AG08395 (cell line): ENCODE measurements at regions not wholly inside any gene's neighbourhood (a gene's known extent, or its start where the extent isn't known, plus 50 kb on each side); places are given as distances from the start of the nearest gene placed in this dataset.

Source experiments
- DNase-seq: peaks from one replicate; pipeline ENCODE4 v3.0.0; 2012; ENCODE audit warnings: mixed read lengths, low spot score

DNA sequence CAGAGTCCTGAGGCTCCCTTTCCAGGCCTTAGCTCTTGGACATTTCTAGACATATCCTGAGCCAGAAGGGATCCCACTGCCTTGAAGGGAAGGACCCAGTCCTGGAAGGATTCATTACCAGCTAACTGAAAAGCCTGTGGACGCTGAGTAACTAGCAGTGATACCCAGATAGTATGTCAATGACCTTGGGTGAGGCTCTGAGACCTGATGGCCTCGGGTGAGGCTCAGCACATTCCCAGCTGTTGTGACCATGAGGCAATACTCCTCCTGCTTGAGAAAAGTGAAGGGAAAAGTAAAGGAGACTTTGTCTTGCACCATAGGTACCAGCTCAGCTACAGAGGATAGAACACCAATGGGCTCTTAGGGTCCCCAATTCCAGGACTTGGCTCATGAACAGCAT lies 268.1 kb downstream of the DKK2 start:
- DNase-seq = no peak

DNA sequence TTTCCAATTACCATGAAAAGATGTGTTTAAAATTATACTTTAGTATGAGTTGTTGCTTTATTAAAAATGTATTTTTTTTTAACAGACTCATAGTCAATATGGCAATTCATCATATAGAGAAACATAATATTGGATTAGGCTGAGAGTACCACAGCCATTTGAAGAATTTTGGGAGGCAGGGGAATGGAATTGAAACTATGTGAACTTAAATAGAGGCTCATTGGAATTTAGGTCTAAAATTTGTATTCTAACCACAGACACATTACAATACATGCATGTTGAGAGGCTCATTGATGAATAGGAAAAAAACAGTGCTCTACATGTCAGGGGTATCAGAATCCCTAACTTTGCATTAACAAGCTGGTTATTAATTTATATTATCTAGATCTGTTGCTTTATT lies 269.6 kb downstream of the DKK2 start:
- DNase-seq = peak; percentile 50

- DNase-seq = no peak
Measured at GRCh38 chr4:106764774-106765173, 271.3 kb downstream of the DKK2 start.

DNA sequence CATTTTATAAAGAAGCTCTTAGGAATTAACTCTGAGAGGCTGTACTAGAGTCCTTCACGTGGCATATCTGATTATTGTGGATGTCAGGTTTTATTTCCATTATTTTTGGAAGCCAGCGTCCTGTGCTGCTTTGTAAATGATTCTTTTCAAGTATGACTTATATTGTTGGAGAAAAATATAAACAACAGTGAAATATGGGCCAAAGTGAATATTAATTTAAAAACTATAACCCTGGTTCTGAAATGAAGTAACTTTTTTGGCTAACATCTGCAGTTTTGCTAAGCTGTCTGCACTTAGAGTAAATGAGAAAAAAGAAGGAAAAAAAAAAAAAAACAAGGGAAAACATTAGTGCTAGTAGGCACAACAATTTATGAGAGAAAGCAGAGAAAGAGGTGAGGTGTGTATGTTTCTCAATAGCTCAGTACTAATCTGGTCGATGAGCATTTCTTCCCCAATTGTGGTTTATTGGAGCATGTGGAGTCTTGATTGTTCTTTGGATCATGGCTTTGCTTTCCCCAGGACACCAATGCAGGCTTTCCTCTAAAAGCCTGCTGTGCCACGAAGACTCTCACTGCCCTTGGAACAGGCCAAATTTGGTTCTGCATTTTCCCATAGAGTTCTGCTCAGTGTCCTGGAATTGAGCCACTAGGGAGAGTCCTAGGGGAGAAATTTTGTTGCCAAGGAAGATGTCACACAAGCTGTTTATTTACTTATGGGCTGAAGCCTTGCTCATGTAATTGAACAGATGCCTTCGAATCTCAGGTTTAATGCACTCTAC lies 273.3 kb downstream of the DKK2 start:
- DNase-seq = peak; percentile 43

GRCh38 chr4:106753426-106753825 lies 282.7 kb downstream of the DKK2 start:
- DNase-seq = no peak

GRCh38 chr4:106746451-106746850 lies 289.7 kb downstream of the DKK2 start:
- peak; percentile 52 for DNase-seq

DNA sequence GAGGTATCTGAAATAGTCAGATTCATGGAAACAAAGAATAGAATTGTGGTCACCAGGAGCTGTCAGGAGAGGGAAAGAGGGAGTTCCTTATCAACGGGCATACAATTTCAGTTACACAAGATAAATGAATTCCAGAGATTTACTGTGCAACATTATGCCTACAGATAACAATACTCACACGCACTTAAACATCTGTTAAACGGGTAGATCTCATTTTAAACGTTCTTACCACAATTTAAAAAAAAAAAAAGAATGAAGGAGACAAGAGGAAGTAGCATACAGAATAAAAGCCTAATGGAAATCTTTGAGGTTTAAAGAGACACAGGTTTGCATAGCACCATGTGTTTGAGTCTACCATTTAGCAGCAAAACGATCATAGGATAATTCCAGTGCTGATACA lies 298.0 kb downstream of the DKK2 start:
- no peak for DNase-seq

- DNase-seq = no peak
Measured at GRCh38 chr4:106718548-106718947, 317.6 kb downstream of the DKK2 start.

- peak; percentile 13 for DNase-seq
Measured at GRCh38 chr4:106717091-106717490, 319.0 kb downstream of the DKK2 start.

GRCh38 chr4:106715825-106716224 lies 320.3 kb downstream of the DKK2 start:
- DNase-seq = no peak

DNA sequence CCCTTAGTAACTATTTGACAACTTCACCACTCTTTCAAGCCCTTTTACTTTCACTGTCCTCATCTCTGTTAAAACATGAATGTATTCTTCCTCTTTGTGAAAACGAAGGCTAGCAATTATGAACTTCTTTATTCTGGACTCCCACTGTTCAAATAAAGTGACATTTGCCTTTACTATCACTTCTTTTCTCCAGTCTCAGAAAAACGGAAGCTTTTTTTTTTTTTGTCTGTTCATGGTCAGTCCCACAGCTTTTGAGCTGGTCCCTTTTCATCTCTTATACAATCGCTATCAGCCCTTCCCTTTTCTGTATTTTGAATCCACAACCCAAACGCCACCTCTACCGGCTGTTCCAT lies 327.7 kb downstream of the DKK2 start:
- DNase-seq = no peak

DNA sequence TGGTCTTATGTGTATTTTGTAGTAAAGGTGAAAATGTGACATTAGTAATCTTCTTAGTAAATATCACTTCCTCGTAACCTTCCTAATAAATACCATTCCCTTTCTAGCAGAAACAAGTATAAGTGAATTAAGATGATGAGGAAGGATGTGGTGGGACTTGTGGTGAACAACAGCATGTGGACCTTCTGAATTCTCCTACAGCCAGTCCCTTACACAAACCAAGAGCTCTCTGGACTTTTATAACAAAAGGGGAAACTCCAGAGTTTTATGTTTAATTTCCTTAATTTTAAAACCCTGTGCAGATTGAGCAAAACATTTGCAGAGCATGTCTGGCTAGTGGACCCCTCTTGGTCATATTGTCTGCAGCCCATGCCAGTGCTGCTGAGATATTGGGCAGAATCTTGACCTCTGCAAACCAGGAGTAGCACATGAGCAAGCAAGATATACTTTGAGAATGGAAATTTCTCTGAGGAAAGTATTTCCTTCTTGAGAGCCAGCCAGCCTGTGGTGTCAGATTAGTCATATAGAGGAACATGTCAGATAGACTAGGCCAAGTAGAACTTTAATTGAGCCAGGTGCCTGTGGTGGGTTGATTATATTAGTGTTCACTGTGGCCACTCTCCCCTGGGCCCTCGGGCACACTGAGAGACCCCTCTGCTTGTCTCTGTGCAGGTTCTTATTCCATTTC lies 328.2 kb downstream of the DKK2 start:
- peak; percentile 65 for DNase-seq

DNA sequence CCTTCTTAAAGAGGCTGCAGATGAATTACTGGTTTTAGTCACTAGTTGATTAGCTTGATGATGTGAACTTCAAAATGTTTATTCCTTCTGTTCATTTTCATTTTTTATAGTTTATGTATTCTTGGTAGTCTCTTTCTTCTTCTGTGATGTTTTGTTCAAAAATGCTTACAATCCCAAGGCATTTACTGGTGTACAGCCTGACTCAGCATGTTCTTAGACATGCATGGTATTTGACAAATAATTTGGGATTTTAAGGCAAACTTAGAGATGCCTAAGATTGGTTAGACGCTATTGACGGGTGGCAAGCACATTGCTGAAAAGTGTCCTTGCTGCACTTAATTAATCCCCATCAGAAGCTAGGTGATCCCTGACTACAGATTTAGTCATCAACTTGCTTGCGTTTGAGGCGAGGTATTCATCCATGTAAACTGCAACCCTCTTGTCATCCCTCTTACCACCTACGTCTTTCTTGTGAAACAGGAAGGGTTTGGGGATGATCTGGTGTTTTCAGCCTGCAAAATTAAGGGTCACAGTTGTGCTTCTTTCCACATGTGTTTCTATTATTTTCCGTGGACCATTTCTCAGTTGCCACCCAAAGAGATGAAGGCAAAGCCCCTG lies 331.8 kb downstream of the DKK2 start:
- no peak for DNase-seq

DNA sequence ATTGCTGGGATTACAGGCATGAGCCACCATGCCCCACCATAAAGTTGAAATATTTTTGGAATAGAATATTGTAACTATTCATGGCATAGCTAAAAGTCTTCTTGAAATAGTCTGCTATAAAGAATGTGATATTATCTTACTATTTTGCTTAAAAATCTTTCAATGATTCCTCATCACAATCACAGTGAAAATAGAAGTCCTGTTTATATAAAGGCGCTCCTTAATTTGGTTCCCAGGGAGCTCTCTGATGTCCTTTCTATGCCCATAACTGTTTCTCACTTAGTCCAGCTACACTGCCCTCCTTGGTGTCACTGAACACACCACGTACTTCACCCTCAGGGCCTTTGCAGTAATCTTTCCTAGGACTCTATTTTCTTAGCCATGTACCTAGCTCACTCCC lies 331.7 kb upstream of the GIMD1 start:
- DNase-seq = no peak

DNA sequence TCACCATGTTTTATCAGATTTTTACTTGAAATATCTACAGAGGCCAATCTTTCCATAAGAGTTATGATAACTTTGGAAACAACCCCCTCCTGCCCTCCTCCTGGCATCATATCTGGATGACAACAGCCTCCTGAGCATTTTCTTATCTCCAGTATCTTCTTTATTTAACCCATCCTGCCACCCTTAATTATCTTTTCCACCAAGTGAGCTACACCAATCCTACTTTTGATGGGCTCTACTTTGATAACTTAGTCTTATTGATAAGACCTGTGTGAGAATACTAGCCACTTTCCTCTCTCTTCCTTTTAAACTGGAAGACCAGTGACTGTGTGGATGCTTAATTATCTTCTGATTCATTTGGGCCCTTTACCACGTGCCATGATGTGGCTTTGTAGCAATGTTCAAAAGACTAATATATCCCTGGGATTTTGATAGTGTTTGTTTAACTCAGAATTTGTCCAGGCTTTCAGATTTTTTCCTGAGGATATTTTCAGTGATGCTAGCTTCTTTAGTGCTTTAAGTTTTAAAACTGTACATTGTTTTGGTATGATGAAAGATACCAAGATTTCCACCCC lies 330.1 kb upstream of the GIMD1 start:
- DNase-seq = no peak

DNA sequence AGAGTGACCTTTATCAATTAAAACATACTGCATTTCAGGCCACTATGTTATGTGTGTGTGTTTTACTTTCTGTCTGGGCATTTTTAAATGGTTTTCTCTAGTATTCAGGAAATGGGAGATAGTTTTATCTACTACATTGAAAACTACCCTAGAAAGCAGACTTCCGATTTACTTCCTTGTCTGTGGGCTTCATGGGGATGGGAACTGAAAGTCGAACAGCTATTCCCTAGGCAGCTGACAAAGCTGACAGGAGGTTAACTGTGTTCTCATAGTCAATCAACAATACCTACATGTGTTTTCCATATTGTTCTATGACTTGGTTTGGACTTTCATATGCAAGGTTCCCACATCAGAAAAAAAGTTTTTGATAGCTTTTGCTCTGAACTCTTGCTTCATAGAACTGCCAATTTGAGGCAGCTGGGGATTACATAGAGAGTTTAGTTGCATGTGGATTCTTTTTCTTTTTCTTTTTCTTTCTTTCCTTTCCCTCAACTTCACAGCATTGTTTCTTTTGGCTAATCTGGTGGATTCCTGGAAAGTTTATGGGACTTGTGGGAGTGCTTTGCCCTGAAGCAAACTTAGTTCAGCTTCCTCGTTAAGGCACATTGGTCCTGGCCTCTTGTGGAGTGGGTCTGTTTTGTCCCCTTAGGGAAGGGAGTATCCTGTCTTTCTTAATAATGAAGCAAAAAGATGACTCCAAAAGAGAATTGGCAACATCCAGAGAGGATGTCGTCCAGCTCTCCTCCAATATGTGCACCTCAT lies 327.1 kb upstream of the GIMD1 start:
- DNase-seq = no peak

DNA sequence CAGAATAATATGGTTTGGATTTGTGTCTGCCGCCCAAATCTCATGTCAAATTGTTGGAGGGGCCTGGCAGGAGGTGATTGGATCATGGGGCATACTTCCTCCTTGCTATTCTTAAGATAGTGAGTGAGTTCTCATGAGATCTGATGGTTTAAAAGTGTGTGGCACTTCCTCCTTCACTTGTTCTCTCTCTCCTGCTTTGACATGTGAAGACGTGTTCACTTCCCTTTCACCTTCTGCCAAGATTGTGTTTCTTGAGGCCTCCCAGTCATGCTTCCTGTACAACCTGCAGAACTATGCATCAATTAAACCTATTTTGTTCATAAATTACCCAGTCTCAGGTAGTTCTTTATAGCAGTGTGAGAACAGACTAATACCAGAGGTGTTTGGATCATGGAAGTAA lies 325.7 kb upstream of the GIMD1 start:
- no peak for DNase-seq

- no peak for DNase-seq
Measured at GRCh38 chr4:106691749-106692148, 323.2 kb upstream of the GIMD1 start.

GRCh38 chr4:106690487-106690886 lies 321.9 kb upstream of the GIMD1 start:
- DNase-seq = peak; percentile 31

DNA sequence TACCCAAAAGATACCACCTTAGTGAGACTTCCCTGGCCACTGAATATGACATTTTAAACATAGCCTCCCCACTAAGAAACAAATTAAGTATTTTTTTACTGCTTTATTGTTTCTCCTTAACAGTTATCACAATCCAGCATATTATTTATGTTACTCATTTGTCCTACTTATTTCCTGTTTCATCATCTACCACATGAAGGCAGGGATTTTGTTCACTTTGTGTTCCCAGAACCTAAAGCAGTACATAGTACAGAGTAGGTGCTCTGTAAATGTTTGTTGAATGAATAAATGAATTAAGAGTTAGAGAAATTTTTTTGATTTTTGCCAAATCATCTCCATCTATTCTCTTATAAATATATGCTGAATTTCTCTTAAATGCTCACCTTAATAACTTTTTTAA lies 318.4 kb upstream of the GIMD1 start:
- DNase-seq = no peak

DNA sequence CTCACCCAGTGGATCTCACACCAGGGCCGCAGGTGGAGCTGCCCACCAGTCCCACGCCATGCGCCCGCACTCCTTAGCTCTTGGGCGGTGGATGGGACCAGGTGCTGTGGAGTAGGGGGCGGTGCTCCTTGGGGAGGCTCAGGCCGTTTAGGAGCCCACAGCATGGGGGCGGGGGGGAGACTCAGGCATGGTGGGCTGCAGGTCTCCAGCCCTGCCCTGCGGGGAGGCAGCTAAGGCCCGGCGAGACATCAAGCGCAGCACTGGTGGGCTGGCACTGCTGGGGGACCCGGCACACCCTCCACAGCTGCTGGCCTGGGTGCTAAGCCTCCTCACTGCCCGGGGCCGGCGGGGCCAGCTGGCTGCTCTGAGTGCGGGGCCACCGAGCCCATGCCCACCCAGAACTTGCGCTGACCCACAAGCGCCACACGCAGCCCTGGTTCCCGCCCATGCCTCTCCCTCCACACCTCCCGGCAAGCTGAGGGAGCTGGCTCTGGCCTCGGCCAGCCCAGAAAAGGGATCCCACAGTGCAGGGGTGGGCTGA lies 312.9 kb upstream of the GIMD1 start:
- DNase-seq = no peak

DNA sequence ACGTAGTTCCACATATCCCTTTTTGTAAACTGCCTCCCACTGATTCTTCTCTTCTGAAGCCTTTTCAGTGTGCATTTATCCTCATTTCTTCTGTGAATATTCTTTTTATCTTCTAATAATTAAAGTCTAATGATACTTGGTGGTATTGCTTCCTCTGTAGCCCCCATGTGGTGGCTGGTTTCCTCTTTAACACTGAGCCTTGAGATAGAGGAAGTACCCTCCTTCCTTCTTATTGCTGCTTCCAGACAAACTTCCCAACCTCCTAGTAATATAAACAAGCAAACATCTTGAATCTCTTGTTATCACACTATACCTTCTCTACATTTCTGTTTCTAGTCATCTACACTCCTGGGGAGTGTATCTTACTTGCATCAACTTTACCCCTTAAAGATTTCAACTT lies 310.5 kb upstream of the GIMD1 start:
- DNase-seq = no peak
